ENCODE measurements at regions not wholly inside any gene's neighbourhood (a gene's known extent, or its start where the extent isn't known, plus 50 kb on each side); places are given as distances from the start of the nearest gene placed in this dataset.
"Not testable (repeated sequence)": the region's sequence is repeated elsewhere in the genome, so short reads cannot be mapped to it uniquely, and the experiment has no call there.

- DNase-seq (ENCODE audit: low spot score), result not testable (repeated sequence)
Observed at GRCh38 chr14:105752420-105752819, 226.0 kb downstream of the TMEM121 start.

- DNase-seq (ENCODE audit: low spot score), result no peak
Observed at GRCh38 chr14:105760691-105761344, 234.4 kb downstream of the TMEM121 start.

- DNase-seq (ENCODE audit: low spot score), result not testable (repeated sequence)
Observed at GRCh38 chr14:105761345-105761740, 235.0 kb downstream of the TMEM121 start.

- no peak for DNase-seq (ENCODE audit: low spot score)
Observed at GRCh38 chr14:105761842-105762241, 235.5 kb downstream of the TMEM121 start.

- not testable (repeated sequence) for DNase-seq (ENCODE audit: low spot score)
Observed at GRCh38 chr14:105762262-105762661, 235.9 kb downstream of the TMEM121 start.

GRCh38 chr14:105764254-105764901 lies 238.0 kb downstream of the TMEM121 start:
- not testable (repeated sequence) for DNase-seq (ENCODE audit: low spot score)

- not testable (repeated sequence) for DNase-seq (ENCODE audit: low spot score)
Observed at GRCh38 chr14:105765072-105765825, 238.9 kb downstream of the TMEM121 start.

GRCh38 chr14:105765893-105766614 lies 239.7 kb downstream of the TMEM121 start:
- no peak for DNase-seq (ENCODE audit: low spot score)

- no peak for DNase-seq (ENCODE audit: low spot score)
Observed at GRCh38 chr14:105767315-105767714, 240.9 kb downstream of the TMEM121 start.

- not testable (repeated sequence) for DNase-seq (ENCODE audit: low spot score)
Observed at GRCh38 chr14:105768039-105768438, 241.7 kb downstream of the TMEM121 start.

- DNase-seq (ENCODE audit: low spot score), result not testable (repeated sequence)
Observed at GRCh38 chr14:105769061-105769730, 242.8 kb downstream of the TMEM121 start.

- not testable (repeated sequence) for DNase-seq (ENCODE audit: low spot score)
Observed at GRCh38 chr14:105770619-105771216, 244.3 kb downstream of the TMEM121 start.

GRCh38 chr14:105771261-105772226 lies 245.2 kb downstream of the TMEM121 start:
- not testable (repeated sequence) for DNase-seq (ENCODE audit: low spot score)

- not testable (repeated sequence) for DNase-seq (ENCODE audit: low spot score)
Observed at GRCh38 chr14:105772710-105773250, 246.4 kb downstream of the TMEM121 start.

GRCh38 chr14:105773584-105773983 lies 247.2 kb downstream of the TMEM121 start:
- no peak for DNase-seq (ENCODE audit: low spot score)

- DNase-seq (ENCODE audit: low spot score), result no peak
Observed at GRCh38 chr14:105774001-105774400, 247.6 kb downstream of the TMEM121 start.

GRCh38 chr14:105774585-105775348 lies 248.4 kb downstream of the TMEM121 start:
- not testable (repeated sequence) for DNase-seq (ENCODE audit: low spot score)

GRCh38 chr14:105775349-105775923 lies 249.1 kb downstream of the TMEM121 start:
- not testable (repeated sequence) for DNase-seq (ENCODE audit: low spot score)

Measured in left forelimb (tissue), 1 donor.